Panc1 (cell line): ENCODE measurements at regions not wholly inside any gene's neighbourhood (a gene's known extent, or its start where the extent isn't known, plus 50 kb on each side); places are given as distances from the start of the nearest gene placed in this dataset.

ENCODE experiments used
- ATAC-seq: fragments of 200-7000 bp; cut with Tn5 transposase; 2 replicates; pipeline ENCODE4 v1.9.1; 2020; ENCODE audit warnings: mild to moderate bottlenecking, moderate library complexity
- BruUV-seq: library from RNA; stranded (reverse); fragments of 400-500 nt; replicated peaks from 2 replicates; lab custom pipeline; 2021; lab: Mats Ljungman, UMichigan
- CTCF ChIA-PET: fragments of 300-600 bp; sonication (Branson Sonifier 250); formaldehyde crosslinking; loops from one replicate; lab custom pipeline; 2022; ENCODE audit warnings: antibody characterized with exemption; lab: Charles Lee
- POLR2A ChIA-PET: fragments of 300-600 bp; sonication (Branson Sonifier 250); formaldehyde crosslinking; loops from one replicate; lab custom pipeline; 2022; ENCODE audit warnings: antibody characterized with exemption; lab: Charles Lee
- DNase-seq: peaks from one replicate; pipeline ENCODE4 v3.0.0-alpha.2; 2010; ENCODE audit warnings: low read depth, low spot score
- H3K27ac ChIP-seq: 2 replicates; pipeline ENCODE4 v1.5.1; 2011; ENCODE audit warnings: mild to moderate bottlenecking, low read length, inconsistent platforms
- H3K27me3 ChIP-seq: fragments of 200-500 bp; sonication (Bioruptor generic); 2 replicates; pipeline ENCODE4 v1.6.0; 2014; ENCODE audit warnings: low read length, inconsistent platforms; ENCODE audit not compliant: control insufficient read depth, insufficient read depth
- H3K36me3 ChIP-seq: fragments of 200-500 bp; sonication (Bioruptor generic); 2 replicates; pipeline ENCODE4 v1.5.1; 2014; ENCODE audit warnings: inconsistent platforms, mild to moderate bottlenecking, low read length, moderate library complexity; ENCODE audit not compliant: control insufficient read depth, insufficient read depth
- H3K4me1 ChIP-seq: 2 replicates; pipeline ENCODE4 v1.5.1; 2011; ENCODE audit warnings: inconsistent platforms, mild to moderate bottlenecking, low read length, moderate library complexity; ENCODE audit not compliant: control insufficient read depth, insufficient read depth
- H3K4me3 ChIP-seq, 2 experiments: 2 replicates each; pipeline ENCODE4 v1.5.1; 2011 to 2012; ENCODE audit warnings: low read depth in 2 of 2, low read length in 2 of 2, mild to moderate bottlenecking in 2 of 2, inconsistent platforms in 1 of 2, moderate library complexity in 1 of 2
- H3K9me3 ChIP-seq: fragments of 200-500 bp; sonication (Bioruptor generic); 2 replicates; pipeline ENCODE4 v1.5.1; 2014; ENCODE audit warnings: low read depth, mild to moderate bottlenecking, inconsistent platforms, low read length, moderate library complexity; ENCODE audit not compliant: control insufficient read depth, insufficient read depth
- POLR2AphosphoS5 ChIP-seq: IDR thresholded peaks from 2 replicates; pipeline ENCODE4 v1.6.1; 2012; ENCODE audit warnings: mild to moderate bottlenecking, low read depth, low read length, moderate library complexity
- SIN3A ChIP-seq: IDR thresholded peaks from 2 replicates; pipeline ENCODE4 v1.6.1; 2012; ENCODE audit warnings: low read depth, mild to moderate bottlenecking, low read length, moderate library complexity, borderline replicate concordance; ENCODE audit not compliant: insufficient read depth
- TCF7L2 ChIP-seq: IDR thresholded peaks from 2 replicates; pipeline ENCODE4 v1.6.1; 2011; ENCODE audit warnings: mild to moderate bottlenecking, low read depth, low read length, inconsistent platforms
- in situ Hi-C: cut with HindIII; loops from 2 replicates; pipeline ENCODE4 v1.10.0; 2016; ENCODE audit warnings: low sequenced_read_pairs, low pct_unique_long_range_greater_than_20kb
- intact Hi-C: fragments of 100-400 bp; cut with micrococcal nuclease; formaldehyde crosslinking; loops from one replicate; pipeline ENCODE4 v1.10.0; 2022; ENCODE audit not compliant: unreplicated experiment
- TF ChIP-seq, protein P1 (sequence below), 2 experiments: IDR thresholded peaks; 2 replicates each; pipeline ENCODE4 v1.6.1; 2011 to 2012; ENCODE audit warnings: low read depth in 2 of 2, control low read depth in 1 of 2, low read length in 1 of 2, mild to moderate bottlenecking in 1 of 2, moderate library complexity in 1 of 2; ENCODE audit not compliant: insufficient read depth in 1 of 2
- TF ChIP-seq, protein P2 (sequence below): fragments of 450-650 bp; IDR thresholded peaks from 2 replicates; pipeline ENCODE4 v1.5.1; 2017; ENCODE audit warnings: mild to moderate bottlenecking

DNA sequence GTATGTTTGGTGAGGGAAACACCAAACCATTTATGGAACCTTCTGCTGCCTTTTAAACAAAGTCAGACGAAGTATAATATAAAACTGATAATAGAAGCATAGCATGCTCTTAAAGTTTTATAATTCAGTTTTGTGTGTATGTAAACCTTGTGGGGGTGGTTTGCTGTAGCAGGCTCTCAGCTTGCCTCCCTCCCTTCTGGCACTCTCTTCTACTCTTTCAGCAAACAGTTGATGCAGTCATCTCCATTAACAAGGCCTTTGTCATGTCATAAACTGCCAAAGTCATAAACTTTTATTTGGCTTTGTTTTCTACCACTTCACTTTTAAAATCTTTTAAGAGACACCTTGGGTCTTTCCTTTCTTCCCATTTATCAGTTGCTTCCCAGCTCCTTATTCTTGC, 448.2 kb upstream of the SETBP1 start:
- TF ChIP-seq POLR2AphosphoS5 = no peak
- TF ChIP-seq, protein P1, sequence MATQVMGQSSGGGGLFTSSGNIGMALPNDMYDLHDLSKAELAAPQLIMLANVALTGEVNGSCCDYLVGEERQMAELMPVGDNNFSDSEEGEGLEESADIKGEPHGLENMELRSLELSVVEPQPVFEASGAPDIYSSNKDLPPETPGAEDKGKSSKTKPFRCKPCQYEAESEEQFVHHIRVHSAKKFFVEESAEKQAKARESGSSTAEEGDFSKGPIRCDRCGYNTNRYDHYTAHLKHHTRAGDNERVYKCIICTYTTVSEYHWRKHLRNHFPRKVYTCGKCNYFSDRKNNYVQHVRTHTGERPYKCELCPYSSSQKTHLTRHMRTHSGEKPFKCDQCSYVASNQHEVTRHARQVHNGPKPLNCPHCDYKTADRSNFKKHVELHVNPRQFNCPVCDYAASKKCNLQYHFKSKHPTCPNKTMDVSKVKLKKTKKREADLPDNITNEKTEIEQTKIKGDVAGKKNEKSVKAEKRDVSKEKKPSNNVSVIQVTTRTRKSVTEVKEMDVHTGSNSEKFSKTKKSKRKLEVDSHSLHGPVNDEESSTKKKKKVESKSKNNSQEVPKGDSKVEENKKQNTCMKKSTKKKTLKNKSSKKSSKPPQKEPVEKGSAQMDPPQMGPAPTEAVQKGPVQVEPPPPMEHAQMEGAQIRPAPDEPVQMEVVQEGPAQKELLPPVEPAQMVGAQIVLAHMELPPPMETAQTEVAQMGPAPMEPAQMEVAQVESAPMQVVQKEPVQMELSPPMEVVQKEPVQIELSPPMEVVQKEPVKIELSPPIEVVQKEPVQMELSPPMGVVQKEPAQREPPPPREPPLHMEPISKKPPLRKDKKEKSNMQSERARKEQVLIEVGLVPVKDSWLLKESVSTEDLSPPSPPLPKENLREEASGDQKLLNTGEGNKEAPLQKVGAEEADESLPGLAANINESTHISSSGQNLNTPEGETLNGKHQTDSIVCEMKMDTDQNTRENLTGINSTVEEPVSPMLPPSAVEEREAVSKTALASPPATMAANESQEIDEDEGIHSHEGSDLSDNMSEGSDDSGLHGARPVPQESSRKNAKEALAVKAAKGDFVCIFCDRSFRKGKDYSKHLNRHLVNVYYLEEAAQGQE (IDR thresholded peaks at IDR 0.05; ENCODE audit: insufficient read depth in 1 of 2, low read depth in 2 of 2, low read length in 1 of 2) = no peak
- TF ChIP-seq, protein P2, sequence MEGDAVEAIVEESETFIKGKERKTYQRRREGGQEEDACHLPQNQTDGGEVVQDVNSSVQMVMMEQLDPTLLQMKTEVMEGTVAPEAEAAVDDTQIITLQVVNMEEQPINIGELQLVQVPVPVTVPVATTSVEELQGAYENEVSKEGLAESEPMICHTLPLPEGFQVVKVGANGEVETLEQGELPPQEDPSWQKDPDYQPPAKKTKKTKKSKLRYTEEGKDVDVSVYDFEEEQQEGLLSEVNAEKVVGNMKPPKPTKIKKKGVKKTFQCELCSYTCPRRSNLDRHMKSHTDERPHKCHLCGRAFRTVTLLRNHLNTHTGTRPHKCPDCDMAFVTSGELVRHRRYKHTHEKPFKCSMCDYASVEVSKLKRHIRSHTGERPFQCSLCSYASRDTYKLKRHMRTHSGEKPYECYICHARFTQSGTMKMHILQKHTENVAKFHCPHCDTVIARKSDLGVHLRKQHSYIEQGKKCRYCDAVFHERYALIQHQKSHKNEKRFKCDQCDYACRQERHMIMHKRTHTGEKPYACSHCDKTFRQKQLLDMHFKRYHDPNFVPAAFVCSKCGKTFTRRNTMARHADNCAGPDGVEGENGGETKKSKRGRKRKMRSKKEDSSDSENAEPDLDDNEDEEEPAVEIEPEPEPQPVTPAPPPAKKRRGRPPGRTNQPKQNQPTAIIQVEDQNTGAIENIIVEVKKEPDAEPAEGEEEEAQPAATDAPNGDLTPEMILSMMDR = no peak
- no peaks in the 10 kb centered on the region for H3K9me3 ChIP-seq
- H3K4me3 ChIP-seq = no peak overlapping the region
- no peaks in the 10 kb centered on the region for H3K4me1 ChIP-seq
- H3K27ac ChIP-seq = no peak overlapping the region
- in situ Hi-C loops (no loop called here), intact Hi-C loops (no loop called here)
- DNase-seq (no peak), ATAC-seq (no peak)
- BruUV-seq = no TSS peak
- H3K27me3 ChIP-seq = no peaks in the 10 kb centered on the region
- ChIA-PET CTCF (no interaction called here), POLR2A (no interaction called here)
- no peaks in the 10 kb centered on the region for H3K36me3 ChIP-seq

DNA sequence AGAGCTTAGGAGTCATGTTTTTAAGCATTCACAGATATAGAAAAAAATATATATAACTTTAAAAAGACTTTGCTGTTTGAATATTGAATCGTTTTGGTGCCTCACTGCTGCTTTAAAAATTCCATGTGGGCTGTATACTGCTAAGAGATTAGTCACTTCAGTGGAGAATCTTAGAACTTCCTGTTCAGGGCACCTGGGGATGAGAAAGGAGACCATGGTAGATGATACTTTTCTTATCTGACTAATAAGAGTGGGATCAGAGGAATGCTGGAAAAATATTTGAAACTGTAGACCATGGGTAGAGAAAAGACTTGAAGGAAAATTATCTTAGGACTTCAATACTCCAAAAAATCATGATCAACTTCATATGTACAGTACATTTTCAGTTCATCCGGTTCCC, 442.2 kb upstream of the SETBP1 start:
- in situ Hi-C loops = no loop called here
- ATAC-seq = no peak
- Histone ChIP-seq H3K27ac (no peak overlapping the region), H3K27me3 (no peaks in the 10 kb centered on the region), H3K9me3 (no peaks in the 10 kb centered on the region), H3K4me3 (no peak overlapping the region), H3K4me1 (no peaks in the 10 kb centered on the region), H3K36me3 (no peaks in the 10 kb centered on the region)
- no peak for DNase-seq
- POLR2A ChIA-PET = no interaction called here
- TF ChIP-seq, protein P2 = no peak
- TF ChIP-seq TCF7L2 (no peak), POLR2AphosphoS5 (no peak), SIN3A (no peak)
- TF ChIP-seq, protein P1 (IDR thresholded peaks at IDR 0.05; ENCODE audit: insufficient read depth in 1 of 2, low read depth in 2 of 2, low read length in 1 of 2) = no peak
- intact Hi-C loops = no loop called here
- BruUV-seq = no TSS peak
- CTCF ChIA-PET = no interaction called here
